Mesenchymal stem cell (in vitro differentiated cells and primary cell): ENCODE measurements at regions not wholly inside any gene's neighbourhood (a gene's known extent, or its start where the extent isn't known, plus 50 kb on each side); places are given as distances from the start of the nearest gene placed in this dataset.

Source experiments
- DNase-seq: peaks from one replicate; pipeline ENCODE4 v3.0.0-alpha.2; 2013
- H2AFZ ChIP-seq: one replicate; pipeline ENCODE4 v1.6.1; 2013; ENCODE audit warnings: low read depth, mild to moderate bottlenecking, control low read depth, inconsistent platforms, low read length, moderate library complexity
- H2AK5ac ChIP-seq: 2 replicates; pipeline ENCODE4 v1.6.1; 2013; ENCODE audit warnings: low read length, moderate library complexity, mild to moderate bottlenecking, inconsistent platforms; ENCODE audit not compliant: severe bottlenecking
- H2BK120ac ChIP-seq: one replicate; pipeline ENCODE4 v1.6.1; 2013; ENCODE audit warnings: low read depth, mild to moderate bottlenecking, inconsistent platforms, low read length, moderate library complexity
- H2BK12ac ChIP-seq, 2 experiments: one replicate each; pipeline ENCODE4 v1.6.1; 2013; ENCODE audit warnings: inconsistent platforms in 2 of 2, low read length in 2 of 2, mild to moderate bottlenecking in 2 of 2, moderate library complexity in 2 of 2, control low read depth in 1 of 2
- H2BK15ac ChIP-seq: one replicate; pipeline ENCODE4 v1.6.1; 2013; ENCODE audit warnings: mild to moderate bottlenecking, low read depth, inconsistent platforms; ENCODE audit not compliant: poor library complexity, severe bottlenecking
- H2BK5ac ChIP-seq: 2 replicates; pipeline ENCODE4 v1.6.1; 2013; ENCODE audit warnings: low read depth, mild to moderate bottlenecking, low read length, control low read depth, inconsistent platforms; ENCODE audit not compliant: poor library complexity, severe bottlenecking
- H3K14ac ChIP-seq, 2 experiments: one replicate each; pipeline ENCODE4 v1.6.1; 2013; ENCODE audit warnings: inconsistent platforms in 2 of 2, low read length in 2 of 2, control low read depth in 1 of 2, mild to moderate bottlenecking in 1 of 2, moderate library complexity in 1 of 2
- H3K18ac ChIP-seq, 2 experiments: one replicate each; pipeline ENCODE4 v1.6.1; 2013; ENCODE audit warnings: inconsistent platforms in 2 of 2, low read length in 2 of 2, control low read depth in 1 of 2, low read depth in 1 of 2, mild to moderate bottlenecking in 1 of 2
- H3K23ac ChIP-seq, 2 experiments: one replicate each; pipeline ENCODE4 v1.6.1; 2013; ENCODE audit warnings: inconsistent platforms in 2 of 2, low read length in 2 of 2, mild to moderate bottlenecking in 2 of 2, moderate library complexity in 2 of 2, control low read depth in 1 of 2
- H3K27ac ChIP-seq: 2 replicates; pipeline ENCODE4 v1.5.1; 2013; ENCODE audit warnings: mild to moderate bottlenecking, moderate library complexity, low read length, control low read depth, inconsistent platforms; ENCODE audit not compliant: poor library complexity, severe bottlenecking
- H3K27me3 ChIP-seq, 2 experiments: 2 replicates each; pipeline versions ENCODE4 v1.6.1 to v1.7.0; 2013; ENCODE audit warnings: low read length in 2 of 2, mild to moderate bottlenecking in 2 of 2, moderate library complexity in 2 of 2, control low read depth in 1 of 2, inconsistent platforms in 1 of 2; ENCODE audit not compliant: control insufficient read depth in 1 of 2, insufficient read depth in 1 of 2
- H3K36me3 ChIP-seq, 2 experiments: 2 replicates each; pipeline versions ENCODE4 v1.6.1 to v1.7.0; 2013; ENCODE audit warnings: low read length in 2 of 2, control low read depth in 1 of 2, inconsistent platforms in 1 of 2, low read depth in 1 of 2, mild to moderate bottlenecking in 1 of 2; ENCODE audit not compliant: insufficient read depth in 2 of 2, control insufficient read depth in 1 of 2
- H3K4ac ChIP-seq, 2 experiments: one replicate each; pipeline ENCODE4 v1.6.1; 2013; ENCODE audit warnings: inconsistent platforms in 2 of 2, low read length in 2 of 2, mild to moderate bottlenecking in 2 of 2, moderate library complexity in 2 of 2, control low read depth in 1 of 2, low read depth in 1 of 2
- H3K4me1 ChIP-seq: 2 replicates; pipeline ENCODE4 v1.6.1; 2013; ENCODE audit warnings: low read depth, low read length, control low read depth; ENCODE audit not compliant: control insufficient read depth, insufficient read depth
- H3K4me2 ChIP-seq: 2 replicates; pipeline ENCODE4 v1.6.1; 2013; ENCODE audit warnings: low read length, mild to moderate bottlenecking, inconsistent platforms; ENCODE audit not compliant: poor library complexity, severe bottlenecking
- H3K4me3 ChIP-seq, 2 experiments: 2 replicates each; pipeline versions ENCODE4 v1.5.1 to v1.7.0; 2013; ENCODE audit warnings: low read length in 2 of 2, mild to moderate bottlenecking in 2 of 2, control low read depth in 1 of 2, low read depth in 1 of 2; ENCODE audit not compliant: insufficient read depth in 1 of 2
- H3K79me1 ChIP-seq: replicated peaks from 2 replicates; pipeline ENCODE4 v1.6.1; 2013; ENCODE audit warnings: mild to moderate bottlenecking, control low read depth, low read length, inconsistent platforms; ENCODE audit not compliant: poor library complexity, severe bottlenecking
- H3K9ac ChIP-seq: 2 replicates; pipeline ENCODE4 v1.7.0; 2013; ENCODE audit warnings: mild to moderate bottlenecking, low read length, moderate library complexity
- H3K9me3 ChIP-seq: 2 replicates; pipeline ENCODE4 v1.7.0; 2013; ENCODE audit warnings: mild to moderate bottlenecking, low read length; ENCODE audit not compliant: control insufficient read depth
- H4K8ac ChIP-seq: one replicate; pipeline ENCODE4 v1.6.1; 2013; ENCODE audit warnings: inconsistent platforms, mild to moderate bottlenecking, low read length, moderate library complexity
- H4K91ac ChIP-seq: one replicate; pipeline ENCODE4 v1.6.1; 2013; ENCODE audit warnings: mild to moderate bottlenecking, low read length, inconsistent platforms
- WGBS: methylation state at CpG from one replicate; pipeline ENCODE4 v1.1.7; 2013; ENCODE audit warnings: mixed read lengths; 5-methylcytosine and 5-hydroxymethylcytosine counted together

- no peak overlapping the region for H2BK5ac ChIP-seq
- H3K4ac ChIP-seq, result no peak overlapping the region
- no peak overlapping the region for H4K8ac ChIP-seq
- no peak overlapping the region for H3K14ac ChIP-seq
- H3K18ac ChIP-seq, result no peak overlapping the region
- H3K27me3 ChIP-seq, result no peaks in the 10 kb centered on the region
- no peaks in the 10 kb centered on the region for H3K36me3 ChIP-seq
- H2BK15ac ChIP-seq, result no peak overlapping the region
- H3K4me1 ChIP-seq, result no peaks in the 10 kb centered on the region
- no peak overlapping the region for H2BK12ac ChIP-seq
- H3K9ac ChIP-seq, result no peak overlapping the region
- H3K79me1 ChIP-seq, result no peaks in the 10 kb centered on the region
- H3K9me3 ChIP-seq, result no peaks in the 10 kb centered on the region
- no peak overlapping the region for H2BK120ac ChIP-seq
- no peak overlapping the region for H2AK5ac ChIP-seq
- WGBS, result no CpG with 5 or more reads among the region's 2 CpGs
- H4K91ac ChIP-seq, result no peak overlapping the region
- H3K23ac ChIP-seq, result no peak overlapping the region
- DNase-seq, result no peak
- H3K4me3 ChIP-seq, result no peak overlapping the region
- no peak overlapping the region for H2AFZ ChIP-seq
- H3K27ac ChIP-seq, result no peak overlapping the region
- no peak overlapping the region for H3K4me2 ChIP-seq
Observed at GRCh38 chr4:27518876-27519275, 658.2 kb downstream of the STIM2 start.

DNA sequence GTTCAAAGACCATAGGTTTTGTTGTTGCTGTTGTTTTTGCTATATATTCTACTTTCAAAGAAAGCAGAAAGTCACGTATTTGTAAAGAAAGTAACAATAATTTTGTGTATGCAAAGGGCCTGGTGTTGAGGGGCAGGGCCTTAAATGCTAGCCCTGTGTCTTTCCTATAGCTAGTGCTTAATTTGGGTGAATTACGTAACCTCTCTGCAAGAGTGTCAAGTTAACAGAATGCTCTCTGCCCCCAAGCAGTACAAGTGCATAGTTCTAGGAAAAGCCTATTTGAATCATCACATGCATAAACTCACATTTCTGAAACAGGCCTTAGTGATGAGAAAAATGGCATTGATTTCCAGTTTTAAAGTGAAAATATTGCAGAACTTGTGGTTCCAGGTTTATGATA, 663.6 kb downstream of the STIM2 start:
- Histone ChIP-seq H3K4me1 (no peaks in the 10 kb centered on the region), H3K79me1 (no peaks in the 10 kb centered on the region), H3K9me3 (no peaks in the 10 kb centered on the region), H2BK120ac (no peak overlapping the region), H3K14ac (no peak overlapping the region), H2AFZ (no peak overlapping the region), H3K18ac (no peak overlapping the region), H2BK15ac (no peak overlapping the region), H4K91ac (no peak overlapping the region), H2BK12ac (no peak overlapping the region), H4K8ac (no peak overlapping the region), H2AK5ac (no peak overlapping the region), H3K27me3 (no peaks in the 10 kb centered on the region), H3K23ac (no peak overlapping the region), H3K9ac (no peak overlapping the region), H3K36me3 (no peaks in the 10 kb centered on the region), H3K27ac (no peak overlapping the region), H3K4ac (no peak overlapping the region), H3K4me3 (no peak overlapping the region), H3K4me2 (no peak overlapping the region), H2BK5ac (no peak overlapping the region)
- no peak for DNase-seq
- WGBS, result 78% methylated on average over 2 of the region's 2 CpGs

DNA sequence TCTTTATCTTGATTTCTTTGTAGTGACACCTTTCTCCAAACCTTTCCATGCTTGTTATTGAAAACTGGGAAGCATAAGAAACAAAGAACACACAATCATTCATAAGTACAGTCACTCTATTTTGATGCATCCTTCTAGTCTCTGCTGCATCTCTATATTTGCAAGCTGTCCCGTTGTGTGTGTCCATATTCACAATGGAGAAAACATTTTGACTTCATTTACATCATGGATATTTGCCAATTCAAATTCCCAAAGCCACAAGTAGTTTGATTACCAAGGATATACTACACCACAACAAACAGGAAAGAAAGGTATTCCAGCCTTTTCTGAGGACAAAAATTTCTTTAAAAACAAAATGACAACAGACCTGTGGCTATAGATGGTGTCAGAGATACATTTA, 673.8 kb downstream of the STIM2 start:
- no peak overlapping the region for H2BK12ac ChIP-seq
- WGBS, result 55% methylated on average over 1 of the region's 1 CpG
- no peak overlapping the region for H4K91ac ChIP-seq
- no peak overlapping the region for H3K23ac ChIP-seq
- no peak overlapping the region for H2BK15ac ChIP-seq
- no peak overlapping the region for H2AK5ac ChIP-seq
- H3K4me2 ChIP-seq, result no peak overlapping the region
- no peak overlapping the region for H2AFZ ChIP-seq
- no peak overlapping the region for H3K4ac ChIP-seq
- no peaks in the 10 kb centered on the region for H3K36me3 ChIP-seq
- H3K4me1 ChIP-seq, result no peaks in the 10 kb centered on the region
- no peak for DNase-seq
- no peak overlapping the region for H2BK120ac ChIP-seq
- no peak overlapping the region for H3K9ac ChIP-seq
- no peak overlapping the region for H3K27ac ChIP-seq
- no peak overlapping the region for H2BK5ac ChIP-seq
- no peak overlapping the region for H4K8ac ChIP-seq
- H3K9me3 ChIP-seq, result no peaks in the 10 kb centered on the region
- no peaks in the 10 kb centered on the region for H3K79me1 ChIP-seq
- H3K18ac ChIP-seq, result no peak overlapping the region
- no peak overlapping the region for H3K4me3 ChIP-seq
- no peak overlapping the region for H3K14ac ChIP-seq
- H3K27me3 ChIP-seq, result no peaks in the 10 kb centered on the region

DNA sequence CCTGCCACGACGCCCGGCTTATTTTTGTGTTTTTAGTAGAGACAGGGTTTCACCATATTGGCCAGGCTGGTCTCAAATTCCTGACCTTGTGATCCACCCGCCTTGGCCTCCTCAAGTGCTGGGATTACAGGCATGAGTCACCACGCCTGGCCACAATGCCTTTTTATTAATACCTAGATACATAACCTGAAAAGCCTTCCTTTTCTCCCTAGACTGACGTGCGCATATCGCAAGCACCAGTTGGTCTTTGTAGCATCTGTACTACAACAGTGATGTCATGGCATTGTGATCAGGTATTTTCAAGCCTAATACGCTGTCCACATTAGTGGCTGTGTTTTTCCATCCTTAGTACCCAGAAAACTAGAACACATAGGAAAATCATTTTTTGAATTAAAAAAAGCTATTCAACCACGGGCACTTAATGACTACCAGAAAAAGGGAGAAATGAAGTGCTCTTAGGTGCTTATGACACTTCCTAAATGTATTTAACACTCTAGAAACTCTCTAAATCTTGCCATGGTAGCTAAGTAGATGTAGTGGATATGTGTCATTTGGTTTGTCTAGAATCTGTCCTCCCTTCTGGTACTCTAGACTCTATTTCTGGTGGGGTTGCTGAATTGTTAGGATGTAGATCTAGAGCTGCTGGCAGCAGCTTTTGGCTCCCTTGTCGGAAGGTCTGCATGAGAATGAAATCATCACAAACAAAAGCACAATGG, 707.8 kb downstream of the STIM2 start:
- Histone ChIP-seq H3K18ac (no peak overlapping the region), H2BK5ac (no peak overlapping the region), H2BK120ac (no peak overlapping the region), H2BK15ac (no peak overlapping the region), H3K36me3 (no peaks in the 10 kb centered on the region), H4K91ac (no peak overlapping the region), H3K9me3 (no peaks in the 10 kb centered on the region), H3K14ac (no peak overlapping the region), H3K4me3 (no peak overlapping the region), H3K27ac (no peak overlapping the region), H2AFZ (no peak overlapping the region), H2BK12ac (no peak overlapping the region), H4K8ac (no peak overlapping the region), H3K4ac (no peak overlapping the region), H3K4me1 (no peaks in the 10 kb centered on the region), H3K9ac (no peak overlapping the region), H2AK5ac (no peak overlapping the region), H3K79me1 (no peaks in the 10 kb centered on the region), H3K23ac (no peak overlapping the region), H3K27me3 (no peaks in the 10 kb centered on the region), H3K4me2 (no peak overlapping the region)
- 90% methylated on average over 9 of the region's 11 CpGs for WGBS
- DNase-seq, result no peak
